ENCODE measurements at regions not wholly inside any gene's neighbourhood (a gene's known extent, or its start where the extent isn't known, plus 50 kb on each side); places are given as distances from the start of the nearest gene placed in this dataset.
"Not testable (repeated sequence)": the region's sequence is repeated elsewhere in the genome, so short reads cannot be mapped to it uniquely, and the experiment has no call there.

DNA sequence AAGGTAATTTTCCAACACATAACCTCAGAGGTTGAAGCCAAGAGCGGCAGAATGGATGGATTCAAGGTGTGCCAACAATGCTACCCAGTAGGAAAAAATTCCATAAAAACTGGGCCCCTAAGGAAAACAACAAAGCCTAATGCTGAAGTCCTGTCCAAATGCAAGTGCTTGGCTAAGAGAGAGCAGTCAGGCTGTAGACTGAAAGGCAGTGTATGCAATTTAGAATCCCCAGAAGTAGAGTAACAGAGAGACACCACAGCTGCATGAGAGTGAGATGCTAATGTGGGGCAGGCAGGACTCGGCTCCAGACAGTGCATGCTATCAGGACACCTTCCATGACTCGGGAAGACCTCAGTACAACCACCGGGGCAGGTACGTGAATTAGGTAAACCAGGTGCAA, 124.5 kb downstream of the ZFAND4 start:
- Histone ChIP-seq H3K4me3 (no peak overlapping the region), H3K36me3 (ENCODE audit: low read depth) (no peaks in the 10 kb centered on the region), H3K9me3 (no peaks in the 10 kb centered on the region), H3K4me1 (ENCODE audit: low read depth) (peaks cover 6% of the 10 kb centered on the region)
- TF ChIP-seq, protein P1, sequence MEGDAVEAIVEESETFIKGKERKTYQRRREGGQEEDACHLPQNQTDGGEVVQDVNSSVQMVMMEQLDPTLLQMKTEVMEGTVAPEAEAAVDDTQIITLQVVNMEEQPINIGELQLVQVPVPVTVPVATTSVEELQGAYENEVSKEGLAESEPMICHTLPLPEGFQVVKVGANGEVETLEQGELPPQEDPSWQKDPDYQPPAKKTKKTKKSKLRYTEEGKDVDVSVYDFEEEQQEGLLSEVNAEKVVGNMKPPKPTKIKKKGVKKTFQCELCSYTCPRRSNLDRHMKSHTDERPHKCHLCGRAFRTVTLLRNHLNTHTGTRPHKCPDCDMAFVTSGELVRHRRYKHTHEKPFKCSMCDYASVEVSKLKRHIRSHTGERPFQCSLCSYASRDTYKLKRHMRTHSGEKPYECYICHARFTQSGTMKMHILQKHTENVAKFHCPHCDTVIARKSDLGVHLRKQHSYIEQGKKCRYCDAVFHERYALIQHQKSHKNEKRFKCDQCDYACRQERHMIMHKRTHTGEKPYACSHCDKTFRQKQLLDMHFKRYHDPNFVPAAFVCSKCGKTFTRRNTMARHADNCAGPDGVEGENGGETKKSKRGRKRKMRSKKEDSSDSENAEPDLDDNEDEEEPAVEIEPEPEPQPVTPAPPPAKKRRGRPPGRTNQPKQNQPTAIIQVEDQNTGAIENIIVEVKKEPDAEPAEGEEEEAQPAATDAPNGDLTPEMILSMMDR (IDR thresholded peaks at IDR 0.05): no peak
- ATAC-seq (no peak), DNase-seq (no peak)
- intact Hi-C loops (cut with DNase I, micrococcal nuclease): no loop called here

DNA sequence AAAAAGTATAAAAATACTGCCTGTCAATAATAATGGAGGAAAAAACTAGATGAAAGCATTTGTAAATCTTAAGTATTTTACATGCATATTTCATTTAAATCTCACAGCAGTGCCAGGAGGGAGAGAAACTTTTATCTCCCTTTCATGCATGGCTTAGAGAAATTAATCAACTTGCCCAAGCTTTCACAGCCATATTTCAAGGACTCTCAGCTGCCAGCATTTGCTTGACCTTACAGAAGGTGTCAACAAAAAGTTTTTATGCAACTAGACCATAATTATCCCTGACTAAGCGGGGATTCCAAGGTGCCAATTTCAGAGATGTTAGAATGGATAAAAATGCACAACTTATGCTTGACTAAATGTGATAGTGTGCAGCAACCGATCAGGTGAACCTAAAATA, 125.4 kb downstream of the ZFAND4 start:
- Histone ChIP-seq H3K4me1 (ENCODE audit: low read depth) (peaks cover 6% of the 10 kb centered on the region), H3K9me3 (no peaks in the 10 kb centered on the region), H3K36me3 (ENCODE audit: low read depth) (no peaks in the 10 kb centered on the region), H3K4me3 (no peak overlapping the region)
- no peak for DNase-seq
- intact Hi-C loops (cut with DNase I, micrococcal nuclease): no loop called here
- ATAC-seq: no peak
- TF ChIP-seq, protein P1 (IDR thresholded peaks at IDR 0.05): no peak

DNA sequence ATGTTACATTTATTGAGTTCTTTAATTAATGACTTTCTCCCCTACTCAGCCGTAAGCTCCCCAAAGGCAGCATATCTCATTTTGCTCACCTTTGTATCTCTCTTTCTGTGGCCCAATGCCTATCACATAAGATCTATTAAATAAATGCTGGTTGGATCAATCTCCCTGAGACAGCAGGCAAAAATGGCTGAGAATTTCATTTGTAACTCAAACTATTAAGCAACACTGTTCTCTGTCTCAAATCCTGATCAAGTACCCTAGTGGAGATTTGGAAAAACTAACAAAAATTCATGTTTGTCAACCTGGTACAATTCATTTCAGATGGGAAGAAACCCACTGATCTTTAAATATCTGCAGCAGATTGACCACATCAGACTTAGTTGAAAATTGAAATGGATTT, 127.4 kb downstream of the ZFAND4 start:
- TF ChIP-seq, protein P1 (IDR thresholded peaks at IDR 0.05): no peak
- Histone ChIP-seq H3K4me1 (ENCODE audit: low read depth) (no peaks in the 10 kb centered on the region), H3K9me3 (no peaks in the 10 kb centered on the region), H3K4me3 (no peak overlapping the region), H3K36me3 (ENCODE audit: low read depth) (no peaks in the 10 kb centered on the region)
- intact Hi-C loops (cut with DNase I, micrococcal nuclease): no loop called here
- ATAC-seq (no peak), DNase-seq (no peak)

DNA sequence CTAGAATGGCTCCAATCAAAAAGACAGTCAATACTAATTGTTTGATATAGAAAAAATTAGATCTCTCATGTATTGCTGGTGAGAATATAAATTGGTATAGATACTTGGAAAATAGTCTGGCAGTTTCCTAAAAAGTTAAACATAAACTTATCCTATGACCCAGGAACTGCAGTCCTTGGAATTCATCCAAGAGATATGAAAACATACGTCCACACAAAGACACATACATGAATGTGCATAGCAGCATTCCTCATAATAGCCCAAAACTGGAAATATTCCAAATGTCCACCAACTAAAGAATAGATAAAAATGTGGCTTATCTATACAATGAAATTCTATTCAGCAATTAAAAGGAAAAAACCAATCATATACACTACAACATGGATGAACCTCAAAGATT, 128.4 kb downstream of the ZFAND4 start:
- Histone ChIP-seq H3K36me3 (ENCODE audit: low read depth) (no peaks in the 10 kb centered on the region), H3K4me1 (ENCODE audit: low read depth) (no peaks in the 10 kb centered on the region), H3K4me3 (no peak overlapping the region), H3K9me3 (no peaks in the 10 kb centered on the region)
- ATAC-seq: peak; percentile 31
- TF ChIP-seq, protein P1 (IDR thresholded peaks at IDR 0.05): no peak
- intact Hi-C loops (cut with DNase I, micrococcal nuclease): no loop called here
- no peak for DNase-seq

DNA sequence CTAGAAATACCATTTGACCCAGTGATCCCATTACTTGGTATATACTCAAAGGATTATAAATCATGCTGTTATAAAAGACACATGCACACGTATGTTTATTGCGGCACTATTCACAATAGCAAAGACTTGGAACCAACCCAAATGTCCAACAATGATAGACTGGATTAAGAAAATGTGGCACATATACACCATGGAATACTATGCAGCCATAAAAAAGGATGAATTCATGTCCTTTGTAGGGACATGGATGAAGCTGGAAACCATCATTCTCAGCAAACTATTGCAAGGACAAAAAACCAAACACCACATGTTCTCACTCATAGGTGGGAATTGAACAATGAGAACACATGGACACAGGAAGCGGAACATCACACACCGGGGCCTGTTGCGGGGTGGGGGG, 131.5 kb downstream of the ZFAND4 start:
- intact Hi-C loops (cut with DNase I, micrococcal nuclease); H3K36me3 ChIP-seq (ENCODE audit: low read depth); DNase-seq; ATAC-seq; H3K9me3 ChIP-seq; H3K4me1 ChIP-seq (ENCODE audit: low read depth); H3K4me3 ChIP-seq: not testable (repeated sequence)

DNA sequence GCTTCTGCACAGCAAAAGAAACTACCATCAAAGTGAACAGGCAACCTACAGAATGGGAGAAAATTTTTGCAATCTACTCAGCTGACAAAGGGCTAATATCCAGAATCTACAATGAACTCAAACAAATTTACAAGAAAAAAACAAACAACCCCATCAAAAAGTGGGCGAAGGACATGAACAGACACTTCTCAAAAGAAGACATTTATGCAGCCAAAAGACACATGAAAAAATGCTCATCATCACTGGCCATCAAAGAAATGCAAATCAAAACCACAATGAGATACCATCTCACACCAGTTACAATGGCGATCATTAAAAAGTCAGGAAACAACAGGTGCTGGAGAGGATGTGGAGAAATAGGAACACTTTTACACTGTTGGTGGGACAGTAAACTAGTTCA, 132.0 kb downstream of the ZFAND4 start:
- H3K36me3 ChIP-seq (ENCODE audit: low read depth); H3K4me1 ChIP-seq (ENCODE audit: low read depth); DNase-seq; ATAC-seq; intact Hi-C loops (cut with DNase I, micrococcal nuclease); H3K4me3 ChIP-seq; H3K9me3 ChIP-seq: not testable (repeated sequence)

DNA sequence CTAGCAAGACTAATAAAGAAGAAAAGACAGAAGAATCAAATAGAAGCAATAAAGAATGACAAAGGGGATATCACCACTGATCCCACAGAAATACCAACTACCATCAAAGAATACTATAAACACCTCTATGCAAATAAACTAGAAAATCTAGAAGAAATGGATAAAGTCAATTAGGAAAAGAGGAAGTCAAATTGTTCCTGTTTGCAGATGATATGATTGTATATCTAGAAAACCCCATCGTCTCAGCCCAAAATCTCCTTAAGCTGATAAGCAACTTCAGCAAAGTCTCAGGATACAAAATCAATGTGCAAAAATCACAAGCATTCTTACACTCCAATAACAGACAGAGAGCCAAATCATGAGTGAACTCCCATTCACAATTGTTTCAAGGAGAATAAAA, 133.0 kb downstream of the ZFAND4 start:
- H3K4me3 ChIP-seq: not testable (repeated sequence)

More for the DNA sequence above, 133.0 kb downstream of the ZFAND4 start:
- H3K9me3 ChIP-seq; H3K36me3 ChIP-seq (ENCODE audit: low read depth); ATAC-seq; intact Hi-C loops (cut with DNase I, micrococcal nuclease); DNase-seq; H3K4me1 ChIP-seq (ENCODE audit: low read depth): not testable (repeated sequence)
